Kidney capillary endothelial cell (primary cell): ENCODE measurements at regions not wholly inside any gene's neighbourhood (a gene's known extent, or its start where the extent isn't known, plus 50 kb on each side); places are given as distances from the start of the nearest gene placed in this dataset.

ENCODE experiments used
- DNase-seq: peaks from one replicate; pipeline ENCODE4 v3.0.0-alpha.2; 2018; ENCODE audit warnings: low spot score

GRCh38 chr11:97157221-97157740, 767.5 kb downstream of the JRKL start:
- DNase-seq: no peak

GRCh38 chr11:97158243-97158642, 768.4 kb downstream of the JRKL start:
- no peak for DNase-seq

GRCh38 chr11:97163631-97164191, 773.9 kb downstream of the JRKL start:
- no peak for DNase-seq

- no peak for DNase-seq
These were observed 812.2 kb downstream of the JRKL start for GRCh38 chr11:97201743-97202612.

GRCh38 chr11:97202613-97203292, 812.9 kb downstream of the JRKL start:
- DNase-seq: no peak

GRCh38 chr11:97218011-97218410, 828.2 kb downstream of the JRKL start:
- DNase-seq: no peak

GRCh38 chr11:97223647-97224046, 833.8 kb downstream of the JRKL start:
- no peak for DNase-seq

- no peak for DNase-seq
These were observed 834.6 kb downstream of the JRKL start for GRCh38 chr11:97224396-97224795.

GRCh38 chr11:97225794-97226193, 836.0 kb downstream of the JRKL start:
- DNase-seq: no peak

GRCh38 chr11:97229936-97230335, 840.1 kb downstream of the JRKL start:
- DNase-seq: no peak

- no peak for DNase-seq
These were observed 841.4 kb downstream of the JRKL start for GRCh38 chr11:97231231-97231630.

- no peak for DNase-seq
These were observed 844.2 kb downstream of the JRKL start for GRCh38 chr11:97234016-97234415.

- no peak for DNase-seq
These were observed 847.3 kb downstream of the JRKL start for GRCh38 chr11:97237151-97237550.

- DNase-seq: no peak
These were observed 857.8 kb downstream of the JRKL start for GRCh38 chr11:97247601-97248000.

- no peak for DNase-seq
These were observed 865.0 kb downstream of the JRKL start for GRCh38 chr11:97254790-97255189.

GRCh38 chr11:97259434-97259833, 869.6 kb downstream of the JRKL start:
- no peak for DNase-seq

- DNase-seq: no peak
These were observed 870.1 kb downstream of the JRKL start for GRCh38 chr11:97259884-97260283.

GRCh38 chr11:97263183-97263858, 873.5 kb downstream of the JRKL start:
- no peak for DNase-seq

GRCh38 chr11:97269527-97269926, 879.7 kb downstream of the JRKL start:
- DNase-seq: peak; percentile 4

- no peak for DNase-seq
These were observed 889.5 kb downstream of the JRKL start for GRCh38 chr11:97279341-97279740.

GRCh38 chr11:97280347-97280746, 890.5 kb downstream of the JRKL start:
- no peak for DNase-seq

GRCh38 chr11:97289823-97290222, 900.0 kb downstream of the JRKL start:
- DNase-seq: no peak
